ENCODE measurements at regions not wholly inside any gene's neighbourhood (a gene's known extent, or its start where the extent isn't known, plus 50 kb on each side); places are given as distances from the start of the nearest gene placed in this dataset.

- TF ChIP-seq CREB1 (IDR thresholded peaks at IDR 0.05): no peak
- no peak for TF ChIP-seq EP300 (IDR thresholded peaks at IDR 0.05; ENCODE audit: borderline replicate concordance in 1 of 2, low read depth in 2 of 2, low read length in 2 of 2)
- TF ChIP-seq, protein P1, sequence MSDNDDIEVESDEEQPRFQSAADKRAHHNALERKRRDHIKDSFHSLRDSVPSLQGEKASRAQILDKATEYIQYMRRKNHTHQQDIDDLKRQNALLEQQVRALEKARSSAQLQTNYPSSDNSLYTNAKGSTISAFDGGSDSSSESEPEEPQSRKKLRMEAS (IDR thresholded peaks at IDR 0.05): no peak
- TF ChIP-seq BCL11A (IDR thresholded peaks at IDR 0.05; ENCODE audit: low read depth in 2 of 2, low read length in 2 of 2): no peak
- TF ChIP-seq CTCF (IDR thresholded peaks at IDR 0.05; ENCODE audit: control extremely low read depth in 1 of 3, insufficient read depth in 1 of 3, low read depth in 1 of 3, low read length in 3 of 3): no peak
- no peak for TF ChIP-seq TBP (IDR thresholded peaks at IDR 0.05; ENCODE audit: low read depth, low read length)
These were observed 305.5 kb downstream of the C7orf25 start for GRCh38 chr7:42606193-42606905.

All from H1 (cell line).